Transverse colon (tissue), 4 donors: ENCODE measurements at regions not wholly inside any gene's neighbourhood (a gene's known extent, or its start where the extent isn't known, plus 50 kb on each side); places are given as distances from the start of the nearest gene placed in this dataset.

Experiments used
- CTCF ChIP-seq, 5 experiments: fragments of 200-600 bp in 3 of 5; fragments of 450-650 bp in 2 of 5; sonication (generic) in 3 of 5; IDR thresholded peaks; 1 replicate in 2 of 5; 2 replicates in 3 of 5; pipeline ENCODE4 v1.5.1; 2016 to 2017; ENCODE audit warnings: antibody characterized with exemption in 5 of 5, inconsistent platforms in 3 of 5, mild to moderate bottlenecking in 2 of 5, moderate library complexity in 1 of 5
- POLR2AphosphoS5 ChIP-seq, 3 donors: sonication (generic); formaldehyde crosslinking; IDR thresholded peaks; one replicate each; pipeline ENCODE4 v1.6.1; 2016; ENCODE audit warnings: antibody characterized with exemption in 3 of 3

DNA sequence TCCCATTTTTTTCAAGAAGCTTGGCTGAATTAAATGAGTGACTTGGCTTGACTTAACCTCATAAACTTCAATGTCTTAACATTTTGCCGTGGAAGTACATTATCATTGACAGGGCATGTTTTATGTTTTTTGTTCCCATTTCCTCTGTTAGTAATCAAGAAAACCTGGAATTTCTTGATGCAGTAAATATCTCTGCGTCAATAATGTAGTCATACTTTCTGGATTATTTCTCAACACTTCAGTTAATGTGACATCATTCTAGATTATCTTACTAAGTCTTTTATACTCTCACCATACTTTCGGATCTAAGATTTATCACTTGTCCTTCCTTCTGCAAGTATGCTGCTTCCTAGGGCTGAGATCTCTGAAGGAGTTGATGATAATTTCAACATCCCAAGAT lies 58.6 kb upstream of the PGR start:
- TF ChIP-seq POLR2AphosphoS5 (IDR thresholded peaks at IDR 0.05) (no peak), CTCF (IDR thresholded peaks at IDR 0.05) (no peak)
